Tibial nerve (tissue), 4 donors: ENCODE measurements at regions not wholly inside any gene's neighbourhood (a gene's known extent, or its start where the extent isn't known, plus 50 kb on each side); places are given as distances from the start of the nearest gene placed in this dataset.
"Not testable (repeated sequence)": the region's sequence is repeated elsewhere in the genome, so short reads cannot be mapped to it uniquely, and the experiment has no call there.

Experiments used
- DNase-seq, 2 donors: peaks; one replicate each; pipeline ENCODE4 v3.0.0-alpha.2; 2019; ENCODE audit warnings: low spot score in 2 of 2
- H3K27ac ChIP-seq, 4 donors: fragments of 200-600 bp; sonication (generic) in 3 of 4; one replicate each; pipeline ENCODE4 v1.5.1; 2017 to 2019; ENCODE audit warnings: mild to moderate bottlenecking in 1 of 4
- H3K27me3 ChIP-seq, 2 donors: fragments of 200-600 bp; sonication (generic) in 1 of 2; one replicate each; pipeline versions ENCODE4 v1.5.1 to v1.6.0; 2017 to 2019
- H3K36me3 ChIP-seq, 3 donors: fragments of 200-600 bp; sonication (generic); one replicate each; pipeline ENCODE4 v1.5.1; 2018 to 2019
- H3K4me1 ChIP-seq, 4 donors: fragments of 200-600 bp; sonication (generic) in 3 of 4; one replicate each; pipeline ENCODE4 v1.5.1; 2017 to 2019
- H3K4me3 ChIP-seq, 4 donors: fragments of 200-600 bp; sonication (generic) in 3 of 4; one replicate each; pipeline ENCODE4 v1.5.1; 2017 to 2019; ENCODE audit warnings: mild to moderate bottlenecking in 1 of 4, moderate library complexity in 1 of 4
- H3K9me3 ChIP-seq, 4 donors: fragments of 200-600 bp; sonication (generic) in 3 of 4; one replicate each; pipeline ENCODE4 v1.5.1; 2017 to 2019
- CTCF ChIP-seq, 5 experiments: fragments of 200-600 bp in 3 of 5; fragments of 450-650 bp in 2 of 5; sonication (generic) in 3 of 5; IDR thresholded peaks; one replicate each; pipeline ENCODE4 v1.5.1; 2016 to 2019; ENCODE audit warnings: antibody characterized with exemption in 5 of 5, mild to moderate bottlenecking in 3 of 5, moderate library complexity in 2 of 5
- EP300 ChIP-seq, 2 donors: sonication (generic); formaldehyde crosslinking; IDR thresholded peaks; one replicate each; pipeline ENCODE4 v1.6.1; 2017; ENCODE audit warnings: antibody characterized with exemption in 2 of 2, mild to moderate bottlenecking in 1 of 2
- POLR2A ChIP-seq, 2 donors: fragments of 450-650 bp; IDR thresholded peaks; one replicate each; pipeline ENCODE4 v1.6.1; 2017; ENCODE audit warnings: antibody characterized with exemption in 2 of 2, mild to moderate bottlenecking in 2 of 2, moderate library complexity in 2 of 2
- WGBS, 2 donors: methylation state at CpG; one replicate each; pipeline ENCODE4 v1.1.5; 2018; 5-methylcytosine and 5-hydroxymethylcytosine counted together

- Histone ChIP-seq H3K36me3 (no peaks in the 10 kb centered on the region), H3K4me3 (no peak overlapping the region), H3K27ac (no peak overlapping the region), H3K9me3 (peaks cover 0 to 3% (median 0%) of the 10 kb centered on the region in 4 donors), H3K4me1 (no peaks in the 10 kb centered on the region), H3K27me3 (no peaks in the 10 kb centered on the region)
- WGBS, 2 donors = 68 to 81% methylated on average over 1 of the region's 1 CpG
- no peak for TF ChIP-seq POLR2A (IDR thresholded peaks at IDR 0.05)
- no peak for TF ChIP-seq CTCF (IDR thresholded peaks at IDR 0.05)
- TF ChIP-seq EP300 (IDR thresholded peaks at IDR 0.05) = no peak
- no peak for DNase-seq
Observed at GRCh38 chr4:155038459-155038858, 170.0 kb upstream of the NPY2R start.

- no peak for DNase-seq
- H3K27ac ChIP-seq = no peak overlapping the region
- H3K4me1 ChIP-seq = no peaks in the 10 kb centered on the region
- no peaks in the 10 kb centered on the region for H3K36me3 ChIP-seq
- H3K9me3 ChIP-seq = peaks cover 0 to 3% (median 0%) of the 10 kb centered on the region in 4 donors
- no peak for TF ChIP-seq POLR2A (IDR thresholded peaks at IDR 0.05)
- TF ChIP-seq CTCF (IDR thresholded peaks at IDR 0.05) = no peak
- TF ChIP-seq EP300 (IDR thresholded peaks at IDR 0.05) = no peak
- H3K4me3 ChIP-seq = no peak overlapping the region
- no peaks in the 10 kb centered on the region for H3K27me3 ChIP-seq
Observed at GRCh38 chr4:155039162-155039561, 169.3 kb upstream of the NPY2R start.

- WGBS, 2 donors = 84 to 86% methylated on average over 3 of the region's 3 CpGs
- H3K9me3 ChIP-seq = peaks cover 0 to 3% (median 0%) of the 10 kb centered on the region in 4 donors
- H3K36me3 ChIP-seq = no peaks in the 10 kb centered on the region
- H3K27me3 ChIP-seq = no peaks in the 10 kb centered on the region
- H3K4me3 ChIP-seq = no peak overlapping the region
- H3K4me1 ChIP-seq = no peaks in the 10 kb centered on the region
- TF ChIP-seq POLR2A (IDR thresholded peaks at IDR 0.05) (no peak), EP300 (IDR thresholded peaks at IDR 0.05) (no peak), CTCF (IDR thresholded peaks at IDR 0.05) (no peak)
- H3K27ac ChIP-seq = no peak overlapping the region
- DNase-seq = no peak
Observed at GRCh38 chr4:155040031-155040430, 168.4 kb upstream of the NPY2R start.

GRCh38 chr4:155042014-155042413 lies 166.4 kb upstream of the NPY2R start:
- Histone ChIP-seq H3K36me3 (no peaks in the 10 kb centered on the region), H3K27ac (no peak overlapping the region), H3K9me3 (no peaks in the 10 kb centered on the region), H3K4me1 (no peaks in the 10 kb centered on the region), H3K4me3 (no peak overlapping the region), H3K27me3 (no peaks in the 10 kb centered on the region)
- TF ChIP-seq EP300 (IDR thresholded peaks at IDR 0.05) (no peak), POLR2A (IDR thresholded peaks at IDR 0.05) (no peak), CTCF (IDR thresholded peaks at IDR 0.05) (no peak)
- no peak for DNase-seq
- WGBS, 2 donors = 38 to 56% methylated on average over 2 of the region's 2 CpGs

GRCh38 chr4:155044251-155044650 lies 164.2 kb upstream of the NPY2R start:
- DNase-seq, H3K4me1 ChIP-seq: not testable (repeated sequence)

GRCh38 chr4:155047755-155048154 lies 160.7 kb upstream of the NPY2R start:
- TF ChIP-seq POLR2A (IDR thresholded peaks at IDR 0.05) (no peak), EP300 (IDR thresholded peaks at IDR 0.05) (no peak), CTCF (IDR thresholded peaks at IDR 0.05) (no peak)
- DNase-seq = no peak
- Histone ChIP-seq H3K27me3 (no peaks in the 10 kb centered on the region), H3K27ac (no peak overlapping the region), H3K4me1 (no peaks in the 10 kb centered on the region), H3K36me3 (no peaks in the 10 kb centered on the region), H3K9me3 (peaks cover 0 to 12% (median 1%) of the 10 kb centered on the region in 4 donors), H3K4me3 (no peak overlapping the region)
- WGBS, 2 donors = 79 to 83% methylated on average over 2 of the region's 2 CpGs

More at GRCh38 chr4:155044251-155044650, 164.2 kb upstream of the NPY2R start:
- WGBS, 2 donors = 89 to 99% methylated on average over 15 to 17 of the region's 22 CpGs
- not testable (repeated sequence) for H3K27ac ChIP-seq, H3K27me3 ChIP-seq, H3K36me3 ChIP-seq, H3K4me3 ChIP-seq
- peaks cover 0 to 12% (median 1%) of the 10 kb centered on the region in 4 donors for H3K9me3 ChIP-seq

GRCh38 chr4:155054042-155054441 lies 154.4 kb upstream of the NPY2R start:
- not testable (repeated sequence) for DNase-seq, H3K27ac ChIP-seq, H3K4me1 ChIP-seq, H3K4me3 ChIP-seq, H3K36me3 ChIP-seq, H3K9me3 ChIP-seq, H3K27me3 ChIP-seq
- 80 to 88% methylated on average over 1 of the region's 1 CpG for WGBS, 2 donors
